Adrenal gland (tissue), 9 donors: ENCODE measurements at regions not wholly inside any gene's neighbourhood (a gene's known extent, or its start where the extent isn't known, plus 50 kb on each side); places are given as distances from the start of the nearest gene placed in this dataset.

Experiments
- DNase-seq, 7 donors: peaks; one replicate each; pipeline ENCODE4 v3.0.0-alpha.2; 2019 to 2020
- H3K27ac ChIP-seq, 5 donors: fragments of 200-600 bp; sonication (generic) in 4 of 5; 1 replicate in 3 of 5; 2 replicates in 2 of 5; pipeline versions ENCODE4 v1.5.1 to v1.8.0; 2016 to 2020; ENCODE audit warnings: mild to moderate bottlenecking in 1 of 5
- H3K27me3 ChIP-seq: fragments of 200-600 bp; 2 replicates; pipeline ENCODE4 v1.8.0; 2021
- H3K36me3 ChIP-seq, 2 donors: fragments of 200-600 bp; replicated peaks in 1 of 2; 1 replicate in 1 of 2; 2 replicates in 1 of 2; pipeline versions ENCODE4 v1.5.1 to v1.8.0; 2018 to 2022
- H3K4me1 ChIP-seq, 2 donors: fragments of 200-600 bp; replicated peaks in 1 of 2; 1 replicate in 1 of 2; 2 replicates in 1 of 2; pipeline versions ENCODE4 v1.5.1 to v1.8.0; 2018 to 2021
- H3K4me3 ChIP-seq, 4 donors: fragments of 200-600 bp; sonication (generic) in 3 of 4; one replicate each; pipeline ENCODE4 v1.5.1; 2016 to 2018
- H3K9me3 ChIP-seq, 3 donors: fragments of 200-600 bp; sonication (generic) in 1 of 3; replicated peaks in 1 of 3; 1 replicate in 2 of 3; 2 replicates in 1 of 3; pipeline versions ENCODE4 v1.5.1 to v1.8.0; 2016 to 2021
- CTCF ChIP-seq, 6 experiments: fragments of 450-650 bp in 4 of 6; fragments of 200-600 bp in 2 of 6; sonication (generic) in 1 of 6; IDR thresholded peaks; 1 replicate in 5 of 6; 2 replicates in 1 of 6; pipeline versions ENCODE4 v1.5.1 to v1.8.0; 2016 to 2021; ENCODE audit warnings: antibody characterized with exemption in 6 of 6, mild to moderate bottlenecking in 2 of 6, moderate library complexity in 1 of 6
- POLR2A ChIP-seq, 2 donors: fragments of 450-650 bp; IDR thresholded peaks; one replicate each; pipeline ENCODE4 v1.6.1; 2017; ENCODE audit warnings: antibody characterized with exemption in 2 of 2, mild to moderate bottlenecking in 2 of 2, moderate library complexity in 1 of 2
- WGBS, 4 donors: extraction: QIAGEN DNeasy Blood & Tissue Kit in 2 of 4; methylation state at CpG; one replicate each; pipeline versions ENCODE4 v1.1.5 to v1.1.7; 2013 to 2017; 5-methylcytosine and 5-hydroxymethylcytosine counted together
- intact Hi-C, 2 donors: fragments of 100-400 bp; cut with DNase I; formaldehyde crosslinking; loops; one replicate each; pipeline versions ENCODE4 v1.14.1 to v1.15.0; 2022 to 2023
- donor health status: healthy with polysubstance abuse.
- donor health status: Bipolar disorder and iron deficiency.
- donor health status: DM: yes; HTN: yes; CAD: no.
- donor health status: DM: no; HTN: no; CAD: no.
- donor health status: DM: no; HTN: no; CAD: no.

GRCh38 chr7:138226745-138227279 lies 150.6 kb downstream of the AKR1D1 start:
- no peak for DNase-seq
- H3K9me3 ChIP-seq, result no peaks in the 10 kb centered on the region
- no peak for TF ChIP-seq CTCF (IDR thresholded peaks at IDR 0.05)
- no peak for TF ChIP-seq POLR2A (IDR thresholded peaks at IDR 0.05)
- no peaks in the 10 kb centered on the region for H3K27me3 ChIP-seq
- H3K36me3 ChIP-seq, result no peaks in the 10 kb centered on the region
- H3K4me1 ChIP-seq, result no peaks in the 10 kb centered on the region
- no peak overlapping the region for H3K27ac ChIP-seq
- no peak overlapping the region for H3K4me3 ChIP-seq
- intact Hi-C loops, result no loop called here
- WGBS, 4 donors, result 72 to 88% (median 82%) methylated on average over 4 of the region's 4 CpGs

GRCh38 chr7:138228119-138228518 lies 151.9 kb downstream of the AKR1D1 start:
- WGBS, 4 donors, result 81 to 89% (median 85%) methylated on average over 7 of the region's 7 CpGs

GRCh38 chr7:138228769-138229168 lies 152.5 kb downstream of the AKR1D1 start:
- Histone ChIP-seq H3K27ac (no peak overlapping the region), H3K9me3 (no peaks in the 10 kb centered on the region), H3K4me3 (no peak overlapping the region), H3K27me3 (no peaks in the 10 kb centered on the region), H3K4me1 (no peaks in the 10 kb centered on the region), H3K36me3 (no peaks in the 10 kb centered on the region)
- 70 to 84% (median 74%) methylated on average over 4 of the region's 4 CpGs for WGBS, 4 donors
- no peak for DNase-seq
- TF ChIP-seq POLR2A (IDR thresholded peaks at IDR 0.05) (no peak), CTCF (IDR thresholded peaks at IDR 0.05) (no peak)
- intact Hi-C loops, result no loop called here

More at GRCh38 chr7:138228119-138228518, 151.9 kb downstream of the AKR1D1 start:
- DNase-seq, result no peak
- Histone ChIP-seq H3K27me3 (no peaks in the 10 kb centered on the region), H3K4me3 (no peak overlapping the region), H3K9me3 (no peaks in the 10 kb centered on the region), H3K27ac (no peak overlapping the region), H3K4me1 (no peaks in the 10 kb centered on the region), H3K36me3 (no peaks in the 10 kb centered on the region)
- TF ChIP-seq CTCF (IDR thresholded peaks at IDR 0.05), result no peak
- no peak for TF ChIP-seq POLR2A (IDR thresholded peaks at IDR 0.05)
- intact Hi-C loops, result no loop called here

GRCh38 chr7:138233189-138233588 lies 156.9 kb downstream of the AKR1D1 start:
- Histone ChIP-seq H3K9me3 (no peaks in the 10 kb centered on the region), H3K4me3 (no peak overlapping the region), H3K27me3 (no peaks in the 10 kb centered on the region), H3K36me3 (no peaks in the 10 kb centered on the region), H3K4me1 (peaks cover 0 to 6% of the 10 kb centered on the region in 2 donors), H3K27ac (no peak overlapping the region)
- DNase-seq, result no peak
- WGBS, 4 donors, result 93 to 95% (median 93%) methylated on average over 6 of the region's 6 CpGs
- TF ChIP-seq POLR2A (IDR thresholded peaks at IDR 0.05), result no peak
- TF ChIP-seq CTCF (IDR thresholded peaks at IDR 0.05), result no peak
- intact Hi-C loops, result no loop called here
